Testis (tissue), 2 donors: ENCODE measurements at regions not wholly inside any gene's neighbourhood (a gene's known extent, or its start where the extent isn't known, plus 50 kb on each side); places are given as distances from the start of the nearest gene placed in this dataset.

Source experiments
- DNase-seq: peaks from one replicate; pipeline ENCODE4 v3.0.0-alpha.2; 2019
- H3K27ac ChIP-seq, 2 donors: fragments of 200-600 bp; sonication (generic); one replicate each; pipeline ENCODE4 v1.5.1; 2019
- H3K27me3 ChIP-seq: fragments of 200-600 bp; sonication (generic); one replicate; pipeline ENCODE4 v1.5.1; 2019
- H3K36me3 ChIP-seq: fragments of 200-600 bp; sonication (generic); one replicate; pipeline ENCODE4 v1.5.1; 2017; ENCODE audit warnings: low read depth; ENCODE audit errors: missing control alignments
- H3K4me1 ChIP-seq: fragments of 200-600 bp; sonication (generic); one replicate; pipeline ENCODE4 v1.5.1; 2019
- H3K4me3 ChIP-seq, 2 donors: fragments of 200-600 bp; sonication (generic); one replicate each; pipeline ENCODE4 v1.5.1; 2017 to 2019
- H3K9me3 ChIP-seq: fragments of 200-600 bp; sonication (generic); one replicate; pipeline ENCODE4 v1.5.1; 2017
- POLR2A ChIP-seq: fragments of 450-650 bp; IDR thresholded peaks from one replicate; pipeline ENCODE4 v1.6.1; 2017; ENCODE audit warnings: antibody characterized with exemption, mild to moderate bottlenecking, moderate library complexity
- WGBS, 2 donors: methylation state at CpG; one replicate each; pipeline ENCODE4 v1.1.5; 2018; 5-methylcytosine and 5-hydroxymethylcytosine counted together
- intact Hi-C: fragments of 100-400 bp; cut with DNase I; formaldehyde crosslinking; loops from one replicate; pipeline ENCODE4 v1.15.1; 2023; ENCODE audit warnings: low total_unique reads
- TF ChIP-seq, protein P1 (sequence below), 3 experiments: fragments of 450-650 bp in 2 of 3; fragments of 200-600 bp in 1 of 3; sonication (generic) in 1 of 3; IDR thresholded peaks; one replicate each; pipeline ENCODE4 v1.5.1; 2016 to 2019; ENCODE audit warnings: antibody characterized with exemption in 3 of 3, mild to moderate bottlenecking in 2 of 3, moderate library complexity in 1 of 3

DNA sequence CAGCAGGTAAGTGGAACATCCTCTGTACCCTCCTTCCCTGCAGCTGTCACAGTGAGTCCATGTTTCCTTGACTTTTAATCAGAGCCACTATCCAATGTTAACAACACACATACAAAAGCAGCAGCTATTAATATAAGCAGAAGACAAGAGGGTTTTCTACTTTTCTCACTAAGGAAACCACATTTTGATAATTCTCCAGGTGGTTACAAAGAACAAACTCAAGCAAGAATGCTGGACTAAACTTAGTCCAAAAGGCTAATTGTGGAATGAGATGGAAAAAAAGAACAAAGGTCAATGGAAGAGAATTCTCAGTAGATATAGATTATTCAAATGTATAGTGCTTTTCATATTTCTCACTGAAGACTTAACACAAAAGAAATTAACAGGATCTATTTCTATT lies 176.9 kb upstream of the SLC39A10 start:
- no peak for DNase-seq
- no peaks in the 10 kb centered on the region for H3K9me3 ChIP-seq
- H3K4me3 ChIP-seq = no peak overlapping the region
- H3K36me3 ChIP-seq = no peaks in the 10 kb centered on the region
- H3K27me3 ChIP-seq = no peaks in the 10 kb centered on the region
- intact Hi-C loops = no loop called here
- TF ChIP-seq POLR2A = no peak
- TF ChIP-seq, protein P1, sequence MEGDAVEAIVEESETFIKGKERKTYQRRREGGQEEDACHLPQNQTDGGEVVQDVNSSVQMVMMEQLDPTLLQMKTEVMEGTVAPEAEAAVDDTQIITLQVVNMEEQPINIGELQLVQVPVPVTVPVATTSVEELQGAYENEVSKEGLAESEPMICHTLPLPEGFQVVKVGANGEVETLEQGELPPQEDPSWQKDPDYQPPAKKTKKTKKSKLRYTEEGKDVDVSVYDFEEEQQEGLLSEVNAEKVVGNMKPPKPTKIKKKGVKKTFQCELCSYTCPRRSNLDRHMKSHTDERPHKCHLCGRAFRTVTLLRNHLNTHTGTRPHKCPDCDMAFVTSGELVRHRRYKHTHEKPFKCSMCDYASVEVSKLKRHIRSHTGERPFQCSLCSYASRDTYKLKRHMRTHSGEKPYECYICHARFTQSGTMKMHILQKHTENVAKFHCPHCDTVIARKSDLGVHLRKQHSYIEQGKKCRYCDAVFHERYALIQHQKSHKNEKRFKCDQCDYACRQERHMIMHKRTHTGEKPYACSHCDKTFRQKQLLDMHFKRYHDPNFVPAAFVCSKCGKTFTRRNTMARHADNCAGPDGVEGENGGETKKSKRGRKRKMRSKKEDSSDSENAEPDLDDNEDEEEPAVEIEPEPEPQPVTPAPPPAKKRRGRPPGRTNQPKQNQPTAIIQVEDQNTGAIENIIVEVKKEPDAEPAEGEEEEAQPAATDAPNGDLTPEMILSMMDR (IDR thresholded peaks at IDR 0.05) = no peak
- H3K4me1 ChIP-seq = no peaks in the 10 kb centered on the region
- H3K27ac ChIP-seq = no peak overlapping the region

DNA sequence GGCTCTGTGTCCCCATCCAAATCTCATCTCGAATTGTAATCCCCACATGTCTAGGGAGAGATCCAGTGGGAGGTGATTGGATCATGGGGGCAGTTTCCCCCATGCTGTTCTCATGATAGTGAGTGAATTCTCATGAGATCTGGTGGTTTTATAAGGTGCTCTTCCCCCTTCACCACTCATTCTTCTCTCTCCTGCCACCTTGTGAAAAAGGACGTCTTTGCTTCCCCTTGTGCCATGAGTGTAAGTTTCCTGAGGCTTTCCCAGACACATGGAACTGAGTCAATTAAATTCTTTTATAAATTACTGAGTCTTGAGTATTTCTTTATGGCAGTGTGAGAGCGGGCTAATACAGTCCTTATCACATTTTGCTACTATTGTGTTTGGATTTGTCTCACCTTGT lies 177.6 kb upstream of the SLC39A10 start:
- no peak overlapping the region for H3K4me3 ChIP-seq
- H3K27me3 ChIP-seq = no peaks in the 10 kb centered on the region
- no peaks in the 10 kb centered on the region for H3K4me1 ChIP-seq
- TF ChIP-seq POLR2A = no peak
- TF ChIP-seq, protein P1 (IDR thresholded peaks at IDR 0.05) = no peak
- no peak for DNase-seq
- H3K9me3 ChIP-seq = no peaks in the 10 kb centered on the region
- H3K27ac ChIP-seq = no peak overlapping the region
- intact Hi-C loops = no loop called here
- 80 to 92% methylated on average over 3 of the region's 3 CpGs for WGBS, 2 donors
- H3K36me3 ChIP-seq = no peaks in the 10 kb centered on the region

DNA sequence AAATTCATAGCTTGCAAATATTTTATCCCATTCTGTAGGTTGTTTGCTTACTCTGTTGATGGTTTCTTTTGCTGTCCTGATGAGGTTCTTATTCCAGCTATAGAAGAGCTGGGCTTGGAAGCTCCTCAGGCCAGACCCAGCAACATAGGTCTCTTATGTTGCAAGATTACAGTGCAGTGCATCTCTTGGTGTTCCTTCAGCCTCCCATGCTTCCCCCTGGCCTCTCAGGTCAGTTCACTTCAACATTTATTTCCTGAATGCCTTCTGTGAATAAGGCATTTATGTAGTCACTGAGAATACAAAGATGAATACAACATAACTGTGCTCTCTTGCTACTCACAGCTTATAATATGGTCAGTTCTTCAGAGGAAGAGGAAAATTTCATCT lies 179.0 kb upstream of the SLC39A10 start:
- intact Hi-C loops = no loop called here

DNA sequence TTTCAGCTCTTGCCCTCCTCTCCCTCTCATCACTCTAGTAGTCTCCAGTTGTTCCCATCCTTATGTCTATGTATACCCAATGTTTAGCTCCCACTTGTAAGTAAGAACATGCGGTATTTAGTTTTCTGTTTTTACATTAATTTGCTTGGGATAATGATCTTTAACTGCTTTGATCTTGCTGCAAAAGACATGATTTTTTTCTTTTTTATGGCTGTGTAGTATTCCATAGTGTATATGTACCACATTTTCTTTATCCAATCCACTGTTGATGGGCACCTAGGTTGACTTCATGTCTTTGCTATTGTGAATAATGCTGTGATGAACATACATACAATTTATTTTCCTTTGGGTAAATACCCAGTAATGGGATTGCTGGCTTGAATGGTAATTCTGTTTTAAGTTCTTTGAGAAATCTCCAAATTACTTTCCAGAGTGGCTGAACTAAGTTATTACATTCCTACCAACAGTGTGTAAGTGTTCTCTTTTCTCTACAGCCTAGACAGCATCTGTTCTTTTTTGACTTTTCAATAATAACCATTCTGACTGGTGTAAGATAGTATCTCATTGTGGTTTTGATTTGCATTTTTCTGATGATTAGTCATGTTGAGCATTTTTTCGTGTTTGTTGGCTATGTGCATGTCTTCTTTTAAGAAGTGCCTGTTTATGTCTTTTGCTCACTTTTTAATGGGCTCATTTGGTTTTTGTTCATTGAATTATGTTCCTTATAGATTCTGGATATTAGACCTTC lies 179.6 kb upstream of the SLC39A10 start:
- intact Hi-C loops = no loop called here
- no peak for DNase-seq

More for the DNA sequence above, 179.0 kb upstream of the SLC39A10 start:
- Histone ChIP-seq H3K4me3 (no peak overlapping the region), H3K36me3 (no peaks in the 10 kb centered on the region), H3K4me1 (no peaks in the 10 kb centered on the region), H3K9me3 (no peaks in the 10 kb centered on the region), H3K27me3 (no peaks in the 10 kb centered on the region), H3K27ac (no peak overlapping the region)
- DNase-seq = no peak
- TF ChIP-seq POLR2A = no peak
- TF ChIP-seq, protein P1 (IDR thresholded peaks at IDR 0.05) = no peak

More for the DNA sequence above, 179.6 kb upstream of the SLC39A10 start:
- no peaks in the 10 kb centered on the region for H3K36me3 ChIP-seq
- H3K4me3 ChIP-seq = no peak overlapping the region
- no peaks in the 10 kb centered on the region for H3K27me3 ChIP-seq
- no peaks in the 10 kb centered on the region for H3K4me1 ChIP-seq
- H3K9me3 ChIP-seq = no peaks in the 10 kb centered on the region
- no peak overlapping the region for H3K27ac ChIP-seq
- WGBS, 2 donors = 89 to 90% methylated on average over 2 of the region's 2 CpGs
- TF ChIP-seq, protein P1 (IDR thresholded peaks at IDR 0.05) = no peak
- no peak for TF ChIP-seq POLR2A
